Endothelial cell of umbilical vein (primary cell): ENCODE measurements at regions not wholly inside any gene's neighbourhood (a gene's known extent, or its start where the extent isn't known, plus 50 kb on each side); places are given as distances from the start of the nearest gene placed in this dataset.

ENCODE experiments used
- MYC ChIP-seq: IDR thresholded peaks from one replicate; pipeline ENCODE4 v1.6.1; 2011; ENCODE audit warnings: mild to moderate bottlenecking, low read depth, low read length
- POLR2A ChIP-seq: IDR thresholded peaks from 2 replicates; pipeline ENCODE4 v1.6.1; 2012; ENCODE audit warnings: low read depth, mild to moderate bottlenecking, control low read depth, low read length
- TF ChIP-seq, protein P1 (sequence below), 2 donors: IDR thresholded peaks; 1 replicate in 1 of 2; 2 replicates in 1 of 2; pipeline ENCODE4 v1.5.1; 2011; ENCODE audit warnings: low read length in 2 of 2, mild to moderate bottlenecking in 2 of 2, moderate library complexity in 2 of 2, control low read depth in 1 of 2, inconsistent platforms in 1 of 2, low read depth in 1 of 2; ENCODE audit not compliant: insufficient read depth in 1 of 2; ENCODE audit errors: extremely low read depth in 1 of 2
- TF ChIP-seq, protein P2 (sequence below): IDR thresholded peaks from 2 replicates; pipeline ENCODE4 v1.6.1; 2011; ENCODE audit not compliant: insufficient read depth, insufficient read length

DNA sequence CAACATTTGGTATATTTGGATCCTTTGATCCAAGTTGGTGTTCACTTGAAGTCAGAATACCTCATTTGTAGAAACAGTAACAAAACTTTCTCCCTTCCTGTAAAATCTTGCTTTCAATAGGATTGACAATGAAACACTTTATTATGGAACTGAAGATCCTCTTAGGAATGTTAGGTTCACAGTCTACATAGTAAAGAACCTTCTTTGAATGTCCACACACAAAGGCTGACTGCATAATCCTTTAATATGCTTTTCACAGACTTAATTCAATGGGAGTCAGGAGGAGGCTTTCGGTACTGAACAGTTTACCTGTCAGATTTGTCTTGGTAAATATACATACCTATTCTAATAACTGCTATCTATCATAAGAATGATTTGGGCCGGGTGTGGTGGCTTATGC is 188.5 kb downstream of the SPRY1 start:
- TF ChIP-seq, protein P1, sequence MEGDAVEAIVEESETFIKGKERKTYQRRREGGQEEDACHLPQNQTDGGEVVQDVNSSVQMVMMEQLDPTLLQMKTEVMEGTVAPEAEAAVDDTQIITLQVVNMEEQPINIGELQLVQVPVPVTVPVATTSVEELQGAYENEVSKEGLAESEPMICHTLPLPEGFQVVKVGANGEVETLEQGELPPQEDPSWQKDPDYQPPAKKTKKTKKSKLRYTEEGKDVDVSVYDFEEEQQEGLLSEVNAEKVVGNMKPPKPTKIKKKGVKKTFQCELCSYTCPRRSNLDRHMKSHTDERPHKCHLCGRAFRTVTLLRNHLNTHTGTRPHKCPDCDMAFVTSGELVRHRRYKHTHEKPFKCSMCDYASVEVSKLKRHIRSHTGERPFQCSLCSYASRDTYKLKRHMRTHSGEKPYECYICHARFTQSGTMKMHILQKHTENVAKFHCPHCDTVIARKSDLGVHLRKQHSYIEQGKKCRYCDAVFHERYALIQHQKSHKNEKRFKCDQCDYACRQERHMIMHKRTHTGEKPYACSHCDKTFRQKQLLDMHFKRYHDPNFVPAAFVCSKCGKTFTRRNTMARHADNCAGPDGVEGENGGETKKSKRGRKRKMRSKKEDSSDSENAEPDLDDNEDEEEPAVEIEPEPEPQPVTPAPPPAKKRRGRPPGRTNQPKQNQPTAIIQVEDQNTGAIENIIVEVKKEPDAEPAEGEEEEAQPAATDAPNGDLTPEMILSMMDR (IDR thresholded peaks at IDR 0.05; ENCODE audit: extremely low read depth in 1 of 2, insufficient read depth in 1 of 2, low read depth in 1 of 2, low read length in 2 of 2): no peak
- TF ChIP-seq MYC (no peak), POLR2A (no peak)
- TF ChIP-seq, protein P2, sequence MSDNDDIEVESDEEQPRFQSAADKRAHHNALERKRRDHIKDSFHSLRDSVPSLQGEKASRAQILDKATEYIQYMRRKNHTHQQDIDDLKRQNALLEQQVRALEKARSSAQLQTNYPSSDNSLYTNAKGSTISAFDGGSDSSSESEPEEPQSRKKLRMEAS: no peak
